Peyer's patch (tissue), 4 donors: ENCODE measurements at regions not wholly inside any gene's neighbourhood (a gene's known extent, or its start where the extent isn't known, plus 50 kb on each side); places are given as distances from the start of the nearest gene placed in this dataset.

Experiments
- POLR2A ChIP-seq, 2 donors: fragments of 450-650 bp; IDR thresholded peaks; one replicate each; pipeline ENCODE4 v1.5.1; 2017; ENCODE audit warnings: antibody characterized with exemption in 2 of 2, mild to moderate bottlenecking in 2 of 2, moderate library complexity in 2 of 2
- TF ChIP-seq, protein P1 (sequence below), 6 experiments: fragments of 450-650 bp in 4 of 6; fragments of 200-600 bp in 2 of 6; sonication (generic) in 1 of 6; IDR thresholded peaks; one replicate each; pipeline ENCODE4 v1.5.1; 2017 to 2019; ENCODE audit warnings: antibody characterized with exemption in 6 of 6, mild to moderate bottlenecking in 3 of 6, moderate library complexity in 1 of 6

DNA sequence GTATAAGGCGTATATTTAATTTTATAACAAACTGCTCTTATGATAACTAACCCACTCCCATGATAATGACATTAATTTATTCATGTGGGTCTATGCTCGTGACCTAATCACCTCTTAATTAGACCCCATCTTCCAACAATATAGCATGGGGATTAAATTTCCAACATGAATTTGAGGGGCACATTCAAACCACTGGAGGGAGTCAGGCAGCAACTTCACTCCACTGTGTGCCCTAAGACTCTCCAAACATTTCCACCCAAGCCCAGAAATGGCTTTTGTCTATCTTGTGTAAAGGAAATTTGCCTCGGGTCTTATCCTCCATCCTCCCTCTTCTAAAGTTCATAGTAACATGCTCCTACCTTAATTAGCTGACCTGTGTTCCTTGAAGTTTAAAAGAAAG lies 616.1 kb upstream of the CPEB2 start:
- TF ChIP-seq POLR2A (IDR thresholded peaks at IDR 0.05) = no peak
- TF ChIP-seq, protein P1, sequence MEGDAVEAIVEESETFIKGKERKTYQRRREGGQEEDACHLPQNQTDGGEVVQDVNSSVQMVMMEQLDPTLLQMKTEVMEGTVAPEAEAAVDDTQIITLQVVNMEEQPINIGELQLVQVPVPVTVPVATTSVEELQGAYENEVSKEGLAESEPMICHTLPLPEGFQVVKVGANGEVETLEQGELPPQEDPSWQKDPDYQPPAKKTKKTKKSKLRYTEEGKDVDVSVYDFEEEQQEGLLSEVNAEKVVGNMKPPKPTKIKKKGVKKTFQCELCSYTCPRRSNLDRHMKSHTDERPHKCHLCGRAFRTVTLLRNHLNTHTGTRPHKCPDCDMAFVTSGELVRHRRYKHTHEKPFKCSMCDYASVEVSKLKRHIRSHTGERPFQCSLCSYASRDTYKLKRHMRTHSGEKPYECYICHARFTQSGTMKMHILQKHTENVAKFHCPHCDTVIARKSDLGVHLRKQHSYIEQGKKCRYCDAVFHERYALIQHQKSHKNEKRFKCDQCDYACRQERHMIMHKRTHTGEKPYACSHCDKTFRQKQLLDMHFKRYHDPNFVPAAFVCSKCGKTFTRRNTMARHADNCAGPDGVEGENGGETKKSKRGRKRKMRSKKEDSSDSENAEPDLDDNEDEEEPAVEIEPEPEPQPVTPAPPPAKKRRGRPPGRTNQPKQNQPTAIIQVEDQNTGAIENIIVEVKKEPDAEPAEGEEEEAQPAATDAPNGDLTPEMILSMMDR (IDR thresholded peaks at IDR 0.05) = no peak
